DMS153 treated with DMSO at 0.1 percent for 48 hours (cell line): ENCODE measurements at regions not wholly inside any gene's neighbourhood (a gene's known extent, or its start where the extent isn't known, plus 50 kb on each side); places are given as distances from the start of the nearest gene placed in this dataset.

ENCODE experiments used
- DNase-seq: peaks from one replicate; lab custom pipeline; 2025; ENCODE audit not compliant: unreplicated experiment; lab: John Stamatoyannopoulos, UW

DNA sequence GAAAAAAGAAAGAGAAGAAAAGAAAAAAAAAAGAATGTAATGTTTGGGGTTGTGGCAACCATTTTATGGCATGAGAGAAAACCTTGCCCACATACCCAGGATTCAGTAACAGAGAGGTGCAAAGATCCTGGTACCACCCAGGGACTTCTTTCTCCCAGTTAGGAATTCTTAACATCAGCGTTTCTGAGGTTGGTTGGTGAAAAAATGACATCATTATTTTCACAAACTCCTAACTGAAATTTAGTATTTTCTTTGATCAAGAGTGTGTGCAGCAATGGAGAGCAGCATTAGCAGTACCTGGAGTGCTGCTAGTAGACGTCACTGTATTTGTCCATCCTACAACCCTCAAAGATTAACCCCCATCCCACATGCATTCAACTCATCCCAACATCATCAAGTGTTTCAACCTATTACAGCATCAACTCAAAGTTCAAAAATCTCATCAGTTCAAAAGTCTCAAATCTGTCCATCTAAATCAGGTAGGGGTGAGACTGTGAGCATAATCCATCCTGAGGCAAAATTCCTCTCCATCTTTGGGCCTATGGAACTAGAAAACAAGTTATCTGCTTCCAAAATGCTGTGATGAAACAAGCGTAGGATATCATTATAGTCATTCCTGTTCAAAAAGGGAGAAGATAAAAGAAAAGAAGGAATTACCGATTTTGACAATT lies 60.1 kb upstream of the MSX2 start:
- no peak for DNase-seq

DNA sequence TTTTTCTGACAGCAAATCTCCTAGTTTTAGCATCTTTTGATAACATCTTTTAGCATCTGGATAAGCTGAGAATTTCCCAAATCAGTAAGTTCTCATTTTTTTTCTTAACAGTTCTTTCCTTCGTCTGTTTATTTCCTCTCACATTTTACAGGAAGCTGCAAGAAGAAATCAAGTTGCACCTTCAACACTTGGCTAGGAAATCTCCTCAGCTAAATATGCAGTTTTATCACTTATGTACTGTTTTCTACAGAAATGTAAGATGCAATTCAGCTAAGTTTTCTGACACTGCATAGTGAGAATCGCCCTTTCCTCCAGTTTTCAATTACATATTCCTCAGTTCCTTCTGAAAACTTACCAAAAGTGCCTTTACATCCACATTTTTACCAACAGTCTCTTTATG lies 59.0 kb upstream of the MSX2 start:
- no peak for DNase-seq

DNA sequence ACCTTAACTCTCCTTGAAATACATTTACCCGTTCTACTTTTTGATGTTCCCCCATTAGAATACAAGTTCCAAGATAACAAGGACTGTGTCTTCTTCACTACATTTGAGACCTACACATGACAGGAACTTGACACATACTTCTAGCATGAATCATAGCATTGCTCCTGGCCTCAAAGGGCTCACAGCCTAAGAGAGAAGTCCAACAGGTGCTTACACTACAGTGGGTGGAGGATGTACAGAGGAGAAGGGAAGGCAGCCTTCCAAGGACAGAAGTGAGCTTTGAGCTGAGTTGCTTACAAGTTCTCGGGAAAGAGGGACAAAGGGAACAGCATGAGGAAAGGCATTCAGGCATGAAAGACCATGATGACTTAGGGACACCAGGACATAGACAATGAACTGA lies 56.9 kb upstream of the MSX2 start:
- DNase-seq, result no peak

DNA sequence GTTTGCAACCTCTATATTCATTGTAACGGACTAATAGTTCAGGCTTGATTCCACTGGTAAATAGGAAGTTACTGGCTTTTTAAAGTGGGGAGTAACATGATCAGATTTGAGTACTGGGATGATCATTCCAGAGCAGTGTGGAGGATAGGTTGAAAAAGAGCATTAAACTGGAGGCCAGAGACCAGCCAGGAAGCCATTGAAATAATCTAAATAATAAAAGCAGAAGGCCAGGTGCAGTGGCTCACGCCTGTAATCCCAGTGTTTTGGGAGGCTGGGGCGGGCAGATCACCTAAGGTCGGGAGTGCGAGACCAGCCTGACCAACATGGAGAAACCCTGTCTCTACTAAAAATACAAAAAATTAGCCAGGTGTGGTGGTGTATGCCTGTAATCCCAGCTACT lies 56.0 kb upstream of the MSX2 start:
- DNase-seq, result no peak
